Trophoblast cell (in vitro differentiated cells and primary cell): ENCODE measurements at regions not wholly inside any gene's neighbourhood (a gene's known extent, or its start where the extent isn't known, plus 50 kb on each side); places are given as distances from the start of the nearest gene placed in this dataset.

Experiments used
- DNase-seq, 2 donors: peaks; one replicate each; pipeline ENCODE4 v3.0.0-alpha.2; 2016
- H2AFZ ChIP-seq: 2 replicates; pipeline ENCODE4 v1.6.1; 2013; ENCODE audit warnings: low read length, moderate library complexity, mild to moderate bottlenecking; ENCODE audit not compliant: insufficient read depth, poor library complexity
- H2AK5ac ChIP-seq: 2 replicates; pipeline ENCODE4 v1.6.1; 2013; ENCODE audit warnings: mild to moderate bottlenecking, low read length
- H2BK120ac ChIP-seq: 2 replicates; pipeline ENCODE4 v1.6.1; 2013; ENCODE audit warnings: low read length, mild to moderate bottlenecking, moderate library complexity; ENCODE audit not compliant: insufficient read depth, poor library complexity
- H2BK12ac ChIP-seq: 2 replicates; pipeline ENCODE4 v1.6.1; 2013; ENCODE audit warnings: mild to moderate bottlenecking, low read length, moderate library complexity
- H2BK5ac ChIP-seq: 2 replicates; pipeline ENCODE4 v1.6.1; 2013; ENCODE audit warnings: low read length, low read depth, moderate library complexity, mild to moderate bottlenecking; ENCODE audit not compliant: poor library complexity
- H3K14ac ChIP-seq: 2 replicates; pipeline ENCODE4 v1.6.1; 2013; ENCODE audit warnings: mild to moderate bottlenecking, low read length
- H3K18ac ChIP-seq: 2 replicates; pipeline ENCODE4 v1.6.1; 2013; ENCODE audit warnings: mild to moderate bottlenecking, low read length
- H3K23ac ChIP-seq: 2 replicates; pipeline ENCODE4 v1.6.1; 2013; ENCODE audit warnings: low read length
- H3K27ac ChIP-seq: 2 replicates; pipeline ENCODE4 v1.5.1; 2013; ENCODE audit warnings: low read depth, mild to moderate bottlenecking, inconsistent platforms, low read length, moderate library complexity
- H3K27me3 ChIP-seq: 2 replicates; pipeline ENCODE4 v1.6.1; 2013; ENCODE audit warnings: inconsistent platforms, mild to moderate bottlenecking, low read length, moderate library complexity; ENCODE audit not compliant: insufficient read depth
- H3K36me3 ChIP-seq, 2 experiments: 1 replicate in 1 of 2; 2 replicates in 1 of 2; pipeline ENCODE4 v1.6.1; 2013; ENCODE audit warnings: low read length in 2 of 2, mild to moderate bottlenecking in 2 of 2, moderate library complexity in 1 of 2; ENCODE audit not compliant: insufficient read depth in 2 of 2, control insufficient read depth in 1 of 2
- H3K4ac ChIP-seq: 2 replicates; pipeline ENCODE4 v1.6.1; 2013; ENCODE audit warnings: low read depth, mild to moderate bottlenecking, low read length, moderate library complexity
- H3K4me1 ChIP-seq, 2 experiments: 1 replicate in 1 of 2; 2 replicates in 1 of 2; pipeline ENCODE4 v1.6.1; 2013; ENCODE audit warnings: low read length in 2 of 2, mild to moderate bottlenecking in 2 of 2, moderate library complexity in 1 of 2; ENCODE audit not compliant: insufficient read depth in 2 of 2, control insufficient read depth in 1 of 2
- H3K4me2 ChIP-seq: 2 replicates; pipeline ENCODE4 v1.6.1; 2013; ENCODE audit warnings: inconsistent platforms, mild to moderate bottlenecking, low read length, moderate library complexity
- H3K4me3 ChIP-seq: 2 replicates; pipeline ENCODE4 v1.5.1; 2013; ENCODE audit warnings: mild to moderate bottlenecking, low read depth, low read length, inconsistent platforms
- H3K79me1 ChIP-seq: one replicate; pipeline ENCODE4 v1.6.1; 2013; ENCODE audit warnings: low read length
- H3K79me2 ChIP-seq: 2 replicates; pipeline ENCODE4 v1.6.1; 2013; ENCODE audit warnings: low read length, mild to moderate bottlenecking; ENCODE audit not compliant: control insufficient read depth, insufficient read depth, poor library complexity
- H3K9ac ChIP-seq: 2 replicates; pipeline ENCODE4 v1.6.1; 2013; ENCODE audit warnings: mild to moderate bottlenecking, low read length
- H3K9me3 ChIP-seq: 2 replicates; pipeline ENCODE4 v1.6.1; 2013; ENCODE audit warnings: low read depth, mild to moderate bottlenecking, control low read depth, inconsistent platforms, low read length; ENCODE audit not compliant: insufficient read depth
- H4K12ac ChIP-seq: 2 replicates; pipeline ENCODE4 v1.6.1; 2013; ENCODE audit warnings: low read depth, mild to moderate bottlenecking, low read length, moderate library complexity
- H4K8ac ChIP-seq: 2 replicates; pipeline ENCODE4 v1.6.1; 2013; ENCODE audit warnings: low read depth, mild to moderate bottlenecking, low read length, moderate library complexity
- H4K91ac ChIP-seq: one replicate; pipeline ENCODE4 v1.6.1; 2013; ENCODE audit warnings: low read depth, mild to moderate bottlenecking, low read length, moderate library complexity
- WGBS: extraction: QIAGEN DNeasy Blood & Tissue Kit; methylation state at CpG from one replicate; pipeline ENCODE4 v1.1.7; 2013; ENCODE audit warnings: missing lambda C conversion rate; ENCODE audit not compliant: insufficient read length, insufficient coverage; ENCODE audit errors: extremely low coverage; 5-methylcytosine and 5-hydroxymethylcytosine counted together

- no peak overlapping the region for H3K23ac ChIP-seq
- no peak overlapping the region for H2BK120ac ChIP-seq
- H3K4ac ChIP-seq = no peak overlapping the region
- H2AK5ac ChIP-seq = no peak overlapping the region
- no peak overlapping the region for H3K9ac ChIP-seq
- H4K91ac ChIP-seq = no peak overlapping the region
- no peaks in the 10 kb centered on the region for H3K79me1 ChIP-seq
- H3K4me2 ChIP-seq = no peak overlapping the region
- H3K27me3 ChIP-seq = no peaks in the 10 kb centered on the region
- no peak overlapping the region for H4K8ac ChIP-seq
- no peak overlapping the region for H3K27ac ChIP-seq
- H3K79me2 ChIP-seq = no peaks in the 10 kb centered on the region
- H3K18ac ChIP-seq = no peak overlapping the region
- H4K12ac ChIP-seq = no peak overlapping the region
- no peaks in the 10 kb centered on the region for H3K36me3 ChIP-seq
- H2AFZ ChIP-seq = no peak overlapping the region
- no peak overlapping the region for H2BK5ac ChIP-seq
- no peak for DNase-seq
- no peak overlapping the region for H3K14ac ChIP-seq
- WGBS = no CpG with 5 or more reads among the region's 3 CpGs
- H3K9me3 ChIP-seq = no peaks in the 10 kb centered on the region
- H3K4me1 ChIP-seq = no peaks in the 10 kb centered on the region
- no peak overlapping the region for H2BK12ac ChIP-seq
- no peak overlapping the region for H3K4me3 ChIP-seq
Observed at GRCh38 chr2:34179511-34179910, 580.4 kb upstream of the FAM98A start.

GRCh38 chr2:34178482-34178881 lies 579.4 kb upstream of the FAM98A start:
- no peak overlapping the region for H3K4me2 ChIP-seq
- H3K18ac ChIP-seq = no peak overlapping the region
- H3K23ac ChIP-seq = no peak overlapping the region
- H3K4ac ChIP-seq = no peak overlapping the region
- no peak overlapping the region for H4K8ac ChIP-seq
- no peaks in the 10 kb centered on the region for H3K4me1 ChIP-seq
- H3K14ac ChIP-seq = no peak overlapping the region
- no peak overlapping the region for H2BK12ac ChIP-seq
- H2AFZ ChIP-seq = no peak overlapping the region
- no peak overlapping the region for H3K27ac ChIP-seq
- H3K79me1 ChIP-seq = no peaks in the 10 kb centered on the region
- no peak overlapping the region for H4K91ac ChIP-seq
- H2BK5ac ChIP-seq = no peak overlapping the region
- no peaks in the 10 kb centered on the region for H3K9me3 ChIP-seq
- no peaks in the 10 kb centered on the region for H3K36me3 ChIP-seq
- no peak overlapping the region for H3K4me3 ChIP-seq
- H3K79me2 ChIP-seq = no peaks in the 10 kb centered on the region
- no peak overlapping the region for H3K9ac ChIP-seq
- no peak for DNase-seq
- H4K12ac ChIP-seq = no peak overlapping the region
- no peak overlapping the region for H2AK5ac ChIP-seq
- no peak overlapping the region for H2BK120ac ChIP-seq
- no peaks in the 10 kb centered on the region for H3K27me3 ChIP-seq

- H3K27me3 ChIP-seq = no peaks in the 10 kb centered on the region
- no peak overlapping the region for H2BK5ac ChIP-seq
- no peaks in the 10 kb centered on the region for H3K79me2 ChIP-seq
- no peak overlapping the region for H3K27ac ChIP-seq
- H3K4me1 ChIP-seq = no peaks in the 10 kb centered on the region
- no peak overlapping the region for H3K14ac ChIP-seq
- H2AK5ac ChIP-seq = no peak overlapping the region
- no peak overlapping the region for H3K4me3 ChIP-seq
- no peaks in the 10 kb centered on the region for H3K36me3 ChIP-seq
- peaks cover 3% of the 10 kb centered on the region for H3K9me3 ChIP-seq
- H2BK120ac ChIP-seq = no peak overlapping the region
- H3K4me2 ChIP-seq = no peak overlapping the region
- no peak overlapping the region for H2AFZ ChIP-seq
- no peak for DNase-seq
- H3K4ac ChIP-seq = no peak overlapping the region
- H4K12ac ChIP-seq = no peak overlapping the region
- H2BK12ac ChIP-seq = no peak overlapping the region
- no peak overlapping the region for H4K8ac ChIP-seq
- no peaks in the 10 kb centered on the region for H3K79me1 ChIP-seq
- no peak overlapping the region for H3K23ac ChIP-seq
- no peak overlapping the region for H3K18ac ChIP-seq
- no peak overlapping the region for H4K91ac ChIP-seq
- H3K9ac ChIP-seq = no peak overlapping the region
Observed at GRCh38 chr2:34176693-34177092, 577.6 kb upstream of the FAM98A start.

- no peaks in the 10 kb centered on the region for H3K36me3 ChIP-seq
- H3K23ac ChIP-seq = no peak overlapping the region
- H3K27me3 ChIP-seq = no peaks in the 10 kb centered on the region
- no peaks in the 10 kb centered on the region for H3K79me1 ChIP-seq
- peaks cover 3% of the 10 kb centered on the region for H3K9me3 ChIP-seq
- H3K79me2 ChIP-seq = no peaks in the 10 kb centered on the region
- H3K4me3 ChIP-seq = no peak overlapping the region
- no peak overlapping the region for H3K27ac ChIP-seq
- no peak overlapping the region for H2AK5ac ChIP-seq
- no peak overlapping the region for H4K12ac ChIP-seq
- H3K9ac ChIP-seq = no peak overlapping the region
- no peaks in the 10 kb centered on the region for H3K4me1 ChIP-seq
- no peak for DNase-seq
- no peak overlapping the region for H2AFZ ChIP-seq
- H3K18ac ChIP-seq = no peak overlapping the region
- no peak overlapping the region for H4K91ac ChIP-seq
- H2BK5ac ChIP-seq = no peak overlapping the region
- H3K14ac ChIP-seq = no peak overlapping the region
- no peak overlapping the region for H2BK12ac ChIP-seq
- no peak overlapping the region for H4K8ac ChIP-seq
- no CpG with 5 or more reads among the region's 2 CpGs for WGBS
- no peak overlapping the region for H3K4me2 ChIP-seq
- H2BK120ac ChIP-seq = no peak overlapping the region
- no peak overlapping the region for H3K4ac ChIP-seq
Observed at GRCh38 chr2:34174506-34174905, 575.4 kb upstream of the FAM98A start.

GRCh38 chr2:34162231-34162630 lies 563.1 kb upstream of the FAM98A start:
- no peaks in the 10 kb centered on the region for H3K9me3 ChIP-seq
- H3K27me3 ChIP-seq = no peaks in the 10 kb centered on the region
- no peak overlapping the region for H4K12ac ChIP-seq
- H2BK120ac ChIP-seq = no peak overlapping the region
- no peak overlapping the region for H2BK12ac ChIP-seq
- no peak overlapping the region for H2AK5ac ChIP-seq
- H3K18ac ChIP-seq = no peak overlapping the region
- H3K14ac ChIP-seq = no peak overlapping the region
- DNase-seq = no peak
- H4K8ac ChIP-seq = no peak overlapping the region
- no peak overlapping the region for H3K4ac ChIP-seq
- H2AFZ ChIP-seq = no peak overlapping the region
- H3K36me3 ChIP-seq = no peaks in the 10 kb centered on the region
- no peak overlapping the region for H4K91ac ChIP-seq
- no peaks in the 10 kb centered on the region for H3K4me1 ChIP-seq
- no peak overlapping the region for H3K4me2 ChIP-seq
- H3K4me3 ChIP-seq = no peak overlapping the region
- H3K23ac ChIP-seq = no peak overlapping the region
- no CpG with 5 or more reads among the region's 4 CpGs for WGBS
- no peak overlapping the region for H2BK5ac ChIP-seq
- H3K79me2 ChIP-seq = no peaks in the 10 kb centered on the region
- H3K27ac ChIP-seq = no peak overlapping the region
- H3K9ac ChIP-seq = no peak overlapping the region
- H3K79me1 ChIP-seq = no peaks in the 10 kb centered on the region
